NCI-H524 treated with DMSO at 0.1 percent for 48 hours (cell line): ENCODE measurements at regions not wholly inside any gene's neighbourhood (a gene's known extent, or its start where the extent isn't known, plus 50 kb on each side); places are given as distances from the start of the nearest gene placed in this dataset.
"Not testable (repeated sequence)": the region's sequence is repeated elsewhere in the genome, so short reads cannot be mapped to it uniquely, and the experiment has no call there.

Experiments
- DNase-seq: peaks from one replicate; lab custom pipeline; 2025; lab: John Stamatoyannopoulos, UW

- DNase-seq = not testable (repeated sequence)
Measured at GRCh38 chr1:206408371-206409288, 61.6 kb upstream of the IKBKE start.

GRCh38 chr1:206411321-206411720 is 59.0 kb upstream of the IKBKE start:
- DNase-seq = no peak

GRCh38 chr1:206415942-206416341 is 54.3 kb upstream of the IKBKE start:
- DNase-seq = no peak

GRCh38 chr1:206417774-206418614 is 52.3 kb upstream of the IKBKE start:
- no peak for DNase-seq

GRCh38 chr1:206419250-206419649 is 51.0 kb upstream of the IKBKE start:
- no peak for DNase-seq

GRCh38 chr1:206419783-206420182 is 50.5 kb upstream of the IKBKE start:
- DNase-seq = no peak

- no peak for DNase-seq
Measured at GRCh38 chr1:206420471-206420870, 49.8 kb upstream of the IKBKE start.
